GM12878 (cell line): ENCODE measurements at regions not wholly inside any gene's neighbourhood (a gene's known extent, or its start where the extent isn't known, plus 50 kb on each side); places are given as distances from the start of the nearest gene placed in this dataset.

Experiments
- ATAC-seq: fragments of 200-7000 bp; cut with Tn5 transposase; 3 replicates; pipeline ENCODE4 v1.9.1; 2020; ENCODE audit warnings: mild to moderate bottlenecking, moderate library complexity
- BruUV-seq: library from RNA; stranded (reverse); fragments of 400-500 nt; replicated peaks from 2 replicates; lab custom pipeline; 2021; lab: Mats Ljungman, UMichigan
- CTCF ChIA-PET: fragments of 300-600 bp; sonication (Branson Sonifier 250); formaldehyde crosslinking; extraction: SDS; loops from one replicate; lab custom pipeline; 2021; ENCODE audit warnings: inconsistent platforms; lab: Yijun Ruan, JAX
- POLR2A ChIA-PET: fragments of 350-600 bp; formaldehyde crosslinking; extraction: SDS; loops from one replicate; lab custom pipeline; 2021; ENCODE audit warnings: inconsistent platforms; lab: Charles Lee
- RAD21 ChIA-PET: fragments of 300-600 bp; sonication (Branson Sonifier 250); formaldehyde crosslinking; loops from one replicate; lab custom pipeline; 2023; ENCODE audit warnings: antibody characterized with exemption; ENCODE audit not compliant: unreplicated experiment; lab: Charles Lee
- SMC1A ChIA-PET: fragments of 300-600 bp; sonication (Branson Sonifier 250); formaldehyde crosslinking; loops from one replicate; lab custom pipeline; 2023; ENCODE audit not compliant: unreplicated experiment, uncharacterized antibody; lab: Charles Lee
- DNase-seq: peaks from one replicate; pipeline ENCODE4 v3.0.0-alpha.2; 2011; ENCODE audit warnings: low read depth, low spot score
- FAIRE-seq: peaks from 3 replicates; lab custom pipeline; 2011; peaks lifted over from hg19 to GRCh38; lab: Jason Lieb, UNC
- H2AFZ ChIP-seq: 2 replicates; pipeline ENCODE4 v1.6.0; 2011; ENCODE audit warnings: low read depth, low read length, control low read depth; ENCODE audit not compliant: control insufficient read depth
- H3K27ac ChIP-seq: 2 replicates; pipeline ENCODE4 v1.5.1; 2011; ENCODE audit warnings: control low read depth; ENCODE audit not compliant: control insufficient read depth, insufficient read depth
- H3K27me3 ChIP-seq, 2 experiments: replicated peaks in 1 of 2; 2 replicates each; pipeline versions ENCODE4 v1.6.0 to v1.6.1; 2011; ENCODE audit warnings: low read length in 1 of 2; ENCODE audit not compliant: control insufficient read depth in 2 of 2, insufficient read depth in 2 of 2
- H3K36me3 ChIP-seq, 2 experiments: 2 replicates each; pipeline ENCODE4 v1.5.1; 2011; ENCODE audit warnings: low read length in 1 of 2; ENCODE audit not compliant: control insufficient read depth in 2 of 2, insufficient read depth in 2 of 2
- H3K4me1 ChIP-seq: 2 replicates; pipeline ENCODE4 v1.6.1; 2011; ENCODE audit warnings: mild to moderate bottlenecking, low read length, moderate library complexity, mixed read lengths; ENCODE audit not compliant: control insufficient read depth, insufficient read depth
- H3K4me2 ChIP-seq: 2 replicates; pipeline ENCODE4 v1.6.0; 2011; ENCODE audit warnings: control low read depth; ENCODE audit not compliant: control insufficient read depth, insufficient read depth
- H3K4me3 ChIP-seq: fragments of 200-600 bp; sonication (generic); 2 replicates; pipeline ENCODE4 v1.5.1; 2016
- H3K79me2 ChIP-seq: 2 replicates; pipeline ENCODE4 v1.6.0; 2011; ENCODE audit warnings: low read length; ENCODE audit not compliant: control insufficient read depth, insufficient read depth
- H3K9ac ChIP-seq: 2 replicates; pipeline ENCODE4 v1.8.0; 2011; ENCODE audit warnings: low read length, control low read depth, mixed read lengths; ENCODE audit not compliant: control insufficient read depth, insufficient read depth
- H3K9me3 ChIP-seq: replicated peaks from 3 replicates; pipeline ENCODE4 v1.5.1; 2011; ENCODE audit warnings: mild to moderate bottlenecking, low read length; ENCODE audit not compliant: control insufficient read depth, insufficient read depth
- H4K20me1 ChIP-seq: 2 replicates; pipeline ENCODE4 v1.6.0; 2011; ENCODE audit not compliant: control insufficient read depth, insufficient read depth
- CTCF ChIP-seq, 3 experiments: IDR thresholded peaks in 2 of 3; conservative IDR thresholded peaks in 1 of 3; 2 replicates each; pipeline ENCODE4 v1.5.1; 2011; ENCODE audit warnings: low read depth in 3 of 3, low read length in 3 of 3, mild to moderate bottlenecking in 3 of 3, control low read depth in 2 of 3, moderate library complexity in 2 of 3, inconsistent platforms in 1 of 3, mixed read lengths in 1 of 3; ENCODE audit not compliant: control insufficient read depth in 2 of 3, insufficient read depth in 1 of 3; ENCODE audit errors: extremely low read depth in 1 of 3
- CUX1 ChIP-seq: IDR thresholded peaks from 2 replicates; pipeline ENCODE4 v1.6.1; 2012; ENCODE audit warnings: improper control_type of control experiment, low read depth, low read length; ENCODE audit not compliant: insufficient replicate concordance
- EED ChIP-seq: sonication (generic); IDR thresholded peaks from 2 replicates; pipeline ENCODE4 v1.6.1; 2016; ENCODE audit warnings: antibody characterized with exemption, low read depth
- RELA ChIP-seq: fragments of 450-650 bp; IDR thresholded peaks from 2 replicates; pipeline ENCODE4 v1.8.0; 2014; ENCODE audit warnings: borderline replicate concordance; ENCODE audit not compliant: partially characterized antibody
- SKIL ChIP-seq: fragments of 450-650 bp; IDR thresholded peaks from 2 replicates; pipeline ENCODE4 v1.6.1; 2017; ENCODE audit warnings: mild to moderate bottlenecking, low read depth, inconsistent platforms; ENCODE audit not compliant: poor library complexity, severe bottlenecking
- TARDBP ChIP-seq: IDR thresholded peaks from 2 replicates; pipeline ENCODE4 v1.6.1; 2016; ENCODE audit warnings: borderline replicate concordance
- ZNF622 ChIP-seq: fragments of 450-650 bp; IDR thresholded peaks from 2 replicates; pipeline ENCODE4 v1.6.1; 2017; ENCODE audit warnings: mild to moderate bottlenecking, inconsistent platforms
- WGBS: methylation state at CpG from one replicate; pipeline ENCODE4 v1.1.6; 2016; ENCODE audit warnings: low lambda C conversion rate; ENCODE audit not compliant: insufficient replicate concordance, insufficient coverage; ENCODE audit errors: missing lambda C conversion rate; 5-methylcytosine and 5-hydroxymethylcytosine counted together
- in situ Hi-C: fragments of 300-500 bp; cut with MboI; formaldehyde crosslinking; loops from 9 replicates; pipeline ENCODE4 v1.14.3; 2018; ENCODE audit warnings: mixed read lengths
- intact Hi-C: fragments of 100-400 bp; cut with micrococcal nuclease; formaldehyde crosslinking; loops from one replicate; pipeline ENCODE4 v1.14.2; 2022; ENCODE audit not compliant: unreplicated experiment

- no peak for TF ChIP-seq CUX1
Measured at GRCh38 chr15:79157631-79158592, 67.3 kb upstream of the RASGRF1 start (continued).

GRCh38 chr15:79156704-79157375, 66.3 kb upstream of the RASGRF1 start:
- FAIRE-seq: no peak
- ChIA-PET SMC1A (interaction anchor here (1.3 to 1.5 kb wide), 2 partner anchors 27 to 32 kb away, joined by 4 read pairs; no protein-coding TSS in a partner anchor), CTCF (interaction anchor here (1.1 to 2.5 kb wide), 5 partner anchors 21 to 128 kb away, joined by 3 to 9 read pairs (median 5); no protein-coding TSS in a partner anchor), POLR2A (no interaction called here), RAD21 (no interaction called here)
- no peaks in the 10 kb centered on the region for H3K9me3 ChIP-seq
- in situ Hi-C loops: no loop called here
- no peaks in the 10 kb centered on the region for H3K4me1 ChIP-seq
- DNase-seq: no peak
- no peak for ATAC-seq
- H3K27me3 ChIP-seq: no peaks in the 10 kb centered on the region
- no peaks in the 10 kb centered on the region for H3K79me2 ChIP-seq
- peak overlapping the region; percentile 39; the same call in 1 of the 2 replicates for H2AFZ ChIP-seq
- no peak overlapping the region for H3K9ac ChIP-seq
- whole genome bisulfite sequencing: 48% methylated on average over 7 of the region's 7 CpGs
- H3K4me3 ChIP-seq: no peak overlapping the region
- H3K27ac ChIP-seq: no peak overlapping the region
- no peaks in the 10 kb centered on the region for H4K20me1 ChIP-seq
- H3K4me2 ChIP-seq: no peak overlapping the region
- H3K36me3 ChIP-seq: no peaks in the 10 kb centered on the region
- intact Hi-C loops: no loop called here
- BruUV-seq: no TSS peak
- TF ChIP-seq TARDBP (no peak), ZNF622 (no peak), CTCF (IDR thresholded peaks at IDR 0.05 in 2 of 3, conservative IDR thresholded peaks at IDR 0.05 in 1 of 3; ENCODE audit: control insufficient read depth in 2 of 3, extremely low read depth in 1 of 3, insufficient read depth in 1 of 3, low read depth in 3 of 3, low read length in 3 of 3) (no peak), EED (no peak), RELA (no peak), SKIL (no peak)
